B cell (primary cell): ENCODE measurements at regions not wholly inside any gene's neighbourhood (a gene's known extent, or its start where the extent isn't known, plus 50 kb on each side); places are given as distances from the start of the nearest gene placed in this dataset.

Experiments used
- ATAC-seq: fragments of 200-7000 bp; cut with Tn5 transposase; one replicate; pipeline ENCODE4 v1.10.0; 2021; ENCODE audit warnings: low read depth, mild to moderate bottlenecking, moderate number of reproducible peaks, moderate library complexity
- CTCF ChIA-PET: fragments of 350-600 bp; sonication (Branson Sonifier 250); formaldehyde crosslinking; loops from one replicate; lab custom pipeline; 2021; ENCODE audit warnings: antibody characterized with exemption, inconsistent platforms; lab: Charles Lee
- POLR2A ChIA-PET: fragments of 350-600 bp; sonication (Branson Sonifier 250); formaldehyde crosslinking; loops from one replicate; lab custom pipeline; 2021; ENCODE audit warnings: antibody characterized with exemption; lab: Charles Lee
- DNase-seq: peaks from one replicate; pipeline ENCODE4 v3.0.0; 2013
- H2AFZ ChIP-seq: 2 replicates; pipeline ENCODE4 v1.6.1; 2012; ENCODE audit warnings: mild to moderate bottlenecking, low read depth, low read length; ENCODE audit not compliant: insufficient read depth, poor library complexity, severe bottlenecking
- H3K27ac ChIP-seq, 2 donors: 1 replicate in 1 of 2; 2 replicates in 1 of 2; pipeline ENCODE4 v1.5.1; 2012 to 2013; ENCODE audit warnings: low read length in 2 of 2, mild to moderate bottlenecking in 2 of 2, moderate library complexity in 1 of 2
- H3K27me3 ChIP-seq, 4 experiments: fragments of 200-600 bp in 1 of 4; sonication (generic) in 1 of 4; replicated peaks in 1 of 4; 1 replicate in 2 of 4; 2 replicates in 2 of 4; pipeline versions ENCODE4 v1.6.1 to v1.7.0; 2013 to 2016; ENCODE audit warnings: low read length in 3 of 4, mild to moderate bottlenecking in 2 of 4, mixed read lengths in 1 of 4, moderate library complexity in 1 of 4; ENCODE audit not compliant: insufficient read depth in 4 of 4, control insufficient read depth in 3 of 4; ENCODE audit errors: control extremely low read depth in 1 of 4
- H3K36me3 ChIP-seq, 2 experiments: replicated peaks in 1 of 2; 1 replicate in 1 of 2; 2 replicates in 1 of 2; pipeline versions ENCODE4 v1.6.1 to v1.7.1; 2013; ENCODE audit warnings: low read length in 1 of 2; ENCODE audit not compliant: insufficient read depth in 2 of 2, control insufficient read depth in 1 of 2; ENCODE audit errors: control extremely low read depth in 1 of 2, extremely low read depth in 1 of 2
- H3K4me1 ChIP-seq, 2 donors: fragments of 200-600 bp in 1 of 2; sonication (generic) in 1 of 2; 1 replicate in 1 of 2; 2 replicates in 1 of 2; pipeline versions ENCODE4 v1.5.1 to v1.6.1; 2013 to 2017; ENCODE audit warnings: low read length in 2 of 2; ENCODE audit not compliant: control insufficient read depth in 2 of 2, insufficient read depth in 2 of 2
- H3K4me2 ChIP-seq: replicated peaks from 2 replicates; pipeline ENCODE3; 2012; ENCODE audit warnings: mild to moderate bottlenecking, low read depth, low read length; ENCODE audit not compliant: poor library complexity, severe bottlenecking
- H3K4me3 ChIP-seq, 5 experiments: fragments of 200-600 bp in 1 of 5; sonication (generic) in 1 of 5; 1 replicate in 3 of 5; 2 replicates in 2 of 5; pipeline versions ENCODE4 v1.5.1 to v1.7.0; 2011 to 2016; ENCODE audit warnings: low read length in 4 of 5, mild to moderate bottlenecking in 4 of 5, low read depth in 2 of 5, control low read depth in 1 of 5, moderate library complexity in 1 of 5; ENCODE audit not compliant: insufficient read depth in 1 of 5; ENCODE audit errors: control extremely low read depth in 1 of 5, extremely low read depth in 1 of 5
- H3K79me2 ChIP-seq: fragments of 200-600 bp; sonication (generic); one replicate; pipeline ENCODE4 v1.6.0; 2016; ENCODE audit warnings: low read length; ENCODE audit not compliant: control insufficient read depth, insufficient read depth
- H3K9ac ChIP-seq: fragments of 200-600 bp; sonication (generic); 2 replicates; pipeline ENCODE4 v1.6.1; 2017; ENCODE audit warnings: mild to moderate bottlenecking, low read length, moderate library complexity
- H3K9me3 ChIP-seq, 3 donors: one replicate each; pipeline versions ENCODE4 v1.6.1 to v1.7.1; 2013; ENCODE audit warnings: low read length in 2 of 3; ENCODE audit not compliant: control insufficient read depth in 2 of 3, insufficient read depth in 1 of 3; ENCODE audit errors: control extremely low read depth in 1 of 3
- H4K20me1 ChIP-seq: 2 replicates; pipeline ENCODE4 v1.6.0; 2012; ENCODE audit warnings: mild to moderate bottlenecking, low read length; ENCODE audit not compliant: insufficient read depth, control insufficient read depth, poor library complexity, severe bottlenecking
- H3K27ac Mint-ChIP-seq: one replicate; pipeline ENCODE4 v1.8.0; 2021; ENCODE audit warnings: mixed read lengths
- H3K27me3 Mint-ChIP-seq: one replicate; pipeline ENCODE4 v1.8.0; 2021; ENCODE audit warnings: mixed read lengths
- H3K4me1 Mint-ChIP-seq: one replicate; pipeline ENCODE4 v1.8.0; 2021; ENCODE audit warnings: mixed read lengths
- H3K4me3 Mint-ChIP-seq: one replicate; pipeline ENCODE4 v1.8.0; 2021; ENCODE audit warnings: mixed read lengths
- H3K9me3 Mint-ChIP-seq: one replicate; pipeline ENCODE4 v1.8.0; 2022; ENCODE audit warnings: mixed read lengths; ENCODE audit not compliant: insufficient read depth
- EZH2 ChIP-seq: IDR thresholded peaks from 2 replicates; pipeline ENCODE4 v1.6.1; 2012; ENCODE audit warnings: borderline replicate concordance, low read depth, mild to moderate bottlenecking, moderate library complexity, low read length; ENCODE audit not compliant: insufficient read depth, poor library complexity, severe bottlenecking
- WGBS: methylation state at CpG from one replicate; pipeline ENCODE4 v1.1.5; 2013; ENCODE audit warnings: missing lambda C conversion rate; ENCODE audit not compliant: insufficient coverage; 5-methylcytosine and 5-hydroxymethylcytosine counted together
- intact Hi-C: fragments of 100-400 bp; cut with micrococcal nuclease; formaldehyde crosslinking; loops from one replicate; pipeline ENCODE4 v1.10.0; 2022
- TF ChIP-seq, protein P1 (sequence below): fragments of 200-600 bp; IDR thresholded peaks from one replicate; pipeline ENCODE4 v1.8.0; 2022; ENCODE audit warnings: antibody characterized with exemption, mild to moderate bottlenecking

DNA sequence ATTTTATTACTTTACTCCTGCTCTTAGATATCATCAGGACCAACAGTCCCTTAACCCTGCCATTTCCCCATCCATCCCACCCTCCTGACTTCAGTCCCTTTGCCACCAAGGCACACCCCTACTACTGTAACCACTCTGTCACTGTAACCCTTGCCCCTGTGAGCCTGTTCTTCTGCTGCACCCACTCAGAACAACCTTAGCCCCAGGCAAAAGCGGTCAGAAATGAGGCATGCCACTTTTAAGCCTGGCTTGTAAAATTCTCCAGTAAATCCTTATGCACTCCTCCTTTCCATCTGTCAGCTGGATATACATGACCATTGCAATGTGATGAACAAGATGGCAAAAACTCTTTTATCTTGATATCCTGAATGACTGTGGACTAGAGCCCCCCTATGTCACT lies 555.0 kb upstream of the PLXNA2 start:
- CTCF ChIA-PET, result no interaction called here

GRCh38 chr1:208803011-208803811 lies 559.0 kb upstream of the PLXNA2 start:
- POLR2A ChIA-PET, result no interaction called here
- Histone ChIP-seq H3K27ac (no peak overlapping the region), H2AFZ (no peak overlapping the region), H3K9ac (no peak overlapping the region), H3K36me3 (no peaks in the 10 kb centered on the region), H3K9me3 (peaks cover 0 to 6% (median 0%) of the 10 kb centered on the region in 3 donors), H3K4me2 (no peak overlapping the region), H3K4me1 (no peaks in the 10 kb centered on the region), H3K79me2 (no peaks in the 10 kb centered on the region), H3K4me3 (no peak overlapping the region), H3K27me3 (no peaks in the 10 kb centered on the region), H4K20me1 (no peaks in the 10 kb centered on the region)
- intact Hi-C loops, result no loop called here
- Mint-ChIP-seq H3K4me3 (no peak overlapping the region), H3K27me3 (peaks cover 3% of the 10 kb centered on the region), H3K4me1 (no peaks in the 10 kb centered on the region), H3K9me3 (peaks cover 2% of the 10 kb centered on the region), H3K27ac (no peak overlapping the region)
- WGBS, result 90% methylated on average over 3 of the region's 9 CpGs
- TF ChIP-seq, protein P1, sequence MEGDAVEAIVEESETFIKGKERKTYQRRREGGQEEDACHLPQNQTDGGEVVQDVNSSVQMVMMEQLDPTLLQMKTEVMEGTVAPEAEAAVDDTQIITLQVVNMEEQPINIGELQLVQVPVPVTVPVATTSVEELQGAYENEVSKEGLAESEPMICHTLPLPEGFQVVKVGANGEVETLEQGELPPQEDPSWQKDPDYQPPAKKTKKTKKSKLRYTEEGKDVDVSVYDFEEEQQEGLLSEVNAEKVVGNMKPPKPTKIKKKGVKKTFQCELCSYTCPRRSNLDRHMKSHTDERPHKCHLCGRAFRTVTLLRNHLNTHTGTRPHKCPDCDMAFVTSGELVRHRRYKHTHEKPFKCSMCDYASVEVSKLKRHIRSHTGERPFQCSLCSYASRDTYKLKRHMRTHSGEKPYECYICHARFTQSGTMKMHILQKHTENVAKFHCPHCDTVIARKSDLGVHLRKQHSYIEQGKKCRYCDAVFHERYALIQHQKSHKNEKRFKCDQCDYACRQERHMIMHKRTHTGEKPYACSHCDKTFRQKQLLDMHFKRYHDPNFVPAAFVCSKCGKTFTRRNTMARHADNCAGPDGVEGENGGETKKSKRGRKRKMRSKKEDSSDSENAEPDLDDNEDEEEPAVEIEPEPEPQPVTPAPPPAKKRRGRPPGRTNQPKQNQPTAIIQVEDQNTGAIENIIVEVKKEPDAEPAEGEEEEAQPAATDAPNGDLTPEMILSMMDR, result no peak
- TF ChIP-seq EZH2, result no peak
- CTCF ChIA-PET, result interaction anchor here (1.0 kb wide), 1 partner anchor 10 kb away, joined by 3 read pairs; no protein-coding TSS in a partner anchor
- ATAC-seq (no peak), DNase-seq (no peak)

More for the DNA sequence above, 555.0 kb upstream of the PLXNA2 start:
- H3K9me3 Mint-ChIP-seq, result no peaks in the 10 kb centered on the region
- H3K4me3 Mint-ChIP-seq, result no peak overlapping the region
- peaks cover 0 to 3% (median 0%) of the 10 kb centered on the region in 3 donors for H3K9me3 ChIP-seq
- no peaks in the 10 kb centered on the region for H3K79me2 ChIP-seq
- POLR2A ChIA-PET, result no interaction called here
- DNase-seq, result no peak
- H2AFZ ChIP-seq, result no peak overlapping the region
- no peak for ATAC-seq
- H3K9ac ChIP-seq, result no peak overlapping the region
- H3K27me3 ChIP-seq, result no peaks in the 10 kb centered on the region
- H3K4me1 Mint-ChIP-seq, result no peaks in the 10 kb centered on the region
- H3K27ac Mint-ChIP-seq, result no peak overlapping the region
- H3K27me3 Mint-ChIP-seq, result peaks cover 3% of the 10 kb centered on the region
- no peaks in the 10 kb centered on the region for H3K4me1 ChIP-seq
- H4K20me1 ChIP-seq, result no peaks in the 10 kb centered on the region
- H3K4me2 ChIP-seq, result no peak overlapping the region
- no CpG with 5 or more reads among the region's 1 CpG for WGBS
- TF ChIP-seq EZH2, result no peak
- TF ChIP-seq, protein P1, result no peak
- no peaks in the 10 kb centered on the region for H3K36me3 ChIP-seq
- intact Hi-C loops, result no loop called here
- H3K27ac ChIP-seq, result no peak overlapping the region
- H3K4me3 ChIP-seq, result no peak overlapping the region
